Vagina (tissue), 2 donors: ENCODE measurements at regions not wholly inside any gene's neighbourhood (a gene's known extent, or its start where the extent isn't known, plus 50 kb on each side); places are given as distances from the start of the nearest gene placed in this dataset.

Experiments
- DNase-seq, 2 donors: peaks; one replicate each; pipeline ENCODE4 v3.0.0-alpha.2; 2017; ENCODE audit errors: extremely low spot score in 2 of 2
- H3K27ac ChIP-seq: fragments of 200-600 bp; sonication (generic); one replicate; pipeline ENCODE4 v1.5.1; 2019
- H3K27me3 ChIP-seq: fragments of 200-600 bp; sonication (generic); one replicate; pipeline ENCODE4 v1.5.1; 2019
- H3K36me3 ChIP-seq, 2 donors: fragments of 200-600 bp; sonication (generic); one replicate each; pipeline ENCODE4 v1.5.1; 2017 to 2019
- H3K4me1 ChIP-seq: fragments of 200-600 bp; sonication (generic); one replicate; pipeline ENCODE4 v1.5.1; 2019
- H3K4me3 ChIP-seq, 2 donors: fragments of 200-600 bp; sonication (generic); 1 replicate in 1 of 2; 2 replicates in 1 of 2; pipeline ENCODE4 v1.5.1; 2016 to 2019
- H3K9me3 ChIP-seq: fragments of 200-600 bp; sonication (generic); one replicate; pipeline ENCODE4 v1.5.1; 2019
- POLR2A ChIP-seq, 2 donors: fragments of 450-650 bp; IDR thresholded peaks; one replicate each; pipeline ENCODE4 v1.6.1; 2017; ENCODE audit warnings: antibody characterized with exemption in 2 of 2, mild to moderate bottlenecking in 2 of 2, moderate library complexity in 2 of 2
- POLR2AphosphoS5 ChIP-seq, 2 donors: sonication (generic); formaldehyde crosslinking; IDR thresholded peaks; one replicate each; pipeline ENCODE4 v1.9.0; 2017; ENCODE audit warnings: antibody characterized with exemption in 2 of 2, mild to moderate bottlenecking in 2 of 2, low read depth in 1 of 2; ENCODE audit not compliant: insufficient read depth in 1 of 2
- intact Hi-C: fragments of 100-400 bp; cut with DNase I; formaldehyde crosslinking; loops from one replicate; pipeline ENCODE4 v1.15.1; 2023
- TF ChIP-seq, protein P1 (sequence below), 3 experiments: fragments of 450-650 bp in 2 of 3; fragments of 200-600 bp in 1 of 3; sonication (generic) in 1 of 3; IDR thresholded peaks; one replicate each; pipeline ENCODE4 v1.5.1; 2017 to 2019; ENCODE audit warnings: antibody characterized with exemption in 3 of 3, mild to moderate bottlenecking in 2 of 3, moderate library complexity in 2 of 3

DNA sequence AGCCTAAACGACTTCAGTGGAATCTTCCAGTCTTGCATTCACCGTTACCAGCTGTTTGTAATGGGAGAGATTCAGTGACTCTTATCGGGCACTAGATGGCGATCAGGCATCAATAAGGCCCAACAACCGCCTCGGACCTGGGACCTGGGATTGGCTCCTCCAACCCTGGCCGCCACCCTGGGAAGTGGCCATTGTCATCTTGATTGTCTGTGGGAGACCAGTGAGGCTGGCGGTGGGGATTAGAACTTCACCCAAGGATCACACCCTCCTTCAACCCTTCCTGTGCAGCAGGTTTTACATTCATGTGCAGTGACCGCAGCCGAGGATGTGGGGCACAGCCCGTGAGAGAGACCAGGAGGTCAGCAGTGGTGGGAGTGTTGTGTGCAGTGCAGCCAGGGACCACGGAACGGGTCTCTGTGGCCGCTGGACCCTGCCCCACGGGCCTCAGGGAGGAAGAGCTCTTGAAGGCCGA, 85.3 kb downstream of the SPP2 start:
- intact Hi-C loops: no loop called here

DNA sequence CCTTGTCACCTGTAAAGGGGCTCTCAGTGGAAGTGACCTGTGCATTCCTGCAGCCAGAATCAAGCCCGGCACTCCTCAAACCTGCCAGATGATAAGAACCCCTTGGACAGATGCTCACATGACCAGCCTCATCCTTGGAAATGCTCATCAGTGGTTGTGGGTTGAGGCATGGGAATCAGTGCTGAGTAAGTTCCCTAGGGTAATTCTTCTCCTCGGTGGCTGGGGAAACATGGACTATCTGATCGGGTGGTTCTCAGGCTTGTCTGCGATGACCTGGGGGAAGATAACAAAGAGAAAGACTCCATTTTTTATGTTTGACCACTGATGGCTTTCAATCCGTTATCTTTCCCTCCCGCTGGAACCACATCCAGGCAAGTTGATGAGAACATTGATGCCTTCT, 84.0 kb downstream of the SPP2 start:
- Histone ChIP-seq H3K9me3 (no peaks in the 10 kb centered on the region), H3K36me3 (no peaks in the 10 kb centered on the region), H3K27ac (no peak overlapping the region), H3K4me1 (no peaks in the 10 kb centered on the region), H3K4me3 (no peak overlapping the region), H3K27me3 (no peaks in the 10 kb centered on the region)
- TF ChIP-seq POLR2A (IDR thresholded peaks at IDR 0.05) (no peak), POLR2AphosphoS5 (IDR thresholded peaks at IDR 0.05; ENCODE audit: insufficient read depth in 1 of 2, low read depth in 1 of 2) (no peak)
- TF ChIP-seq, protein P1, sequence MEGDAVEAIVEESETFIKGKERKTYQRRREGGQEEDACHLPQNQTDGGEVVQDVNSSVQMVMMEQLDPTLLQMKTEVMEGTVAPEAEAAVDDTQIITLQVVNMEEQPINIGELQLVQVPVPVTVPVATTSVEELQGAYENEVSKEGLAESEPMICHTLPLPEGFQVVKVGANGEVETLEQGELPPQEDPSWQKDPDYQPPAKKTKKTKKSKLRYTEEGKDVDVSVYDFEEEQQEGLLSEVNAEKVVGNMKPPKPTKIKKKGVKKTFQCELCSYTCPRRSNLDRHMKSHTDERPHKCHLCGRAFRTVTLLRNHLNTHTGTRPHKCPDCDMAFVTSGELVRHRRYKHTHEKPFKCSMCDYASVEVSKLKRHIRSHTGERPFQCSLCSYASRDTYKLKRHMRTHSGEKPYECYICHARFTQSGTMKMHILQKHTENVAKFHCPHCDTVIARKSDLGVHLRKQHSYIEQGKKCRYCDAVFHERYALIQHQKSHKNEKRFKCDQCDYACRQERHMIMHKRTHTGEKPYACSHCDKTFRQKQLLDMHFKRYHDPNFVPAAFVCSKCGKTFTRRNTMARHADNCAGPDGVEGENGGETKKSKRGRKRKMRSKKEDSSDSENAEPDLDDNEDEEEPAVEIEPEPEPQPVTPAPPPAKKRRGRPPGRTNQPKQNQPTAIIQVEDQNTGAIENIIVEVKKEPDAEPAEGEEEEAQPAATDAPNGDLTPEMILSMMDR (IDR thresholded peaks at IDR 0.05): no peak
- intact Hi-C loops: no loop called here
- no peak for DNase-seq

More for the DNA sequence above, 85.3 kb downstream of the SPP2 start:
- peak; percentile 7 to 23 for TF ChIP-seq POLR2AphosphoS5 (IDR thresholded peaks at IDR 0.05; ENCODE audit: insufficient read depth in 1 of 2, low read depth in 1 of 2)
- TF ChIP-seq POLR2A (IDR thresholded peaks at IDR 0.05): no peak
- TF ChIP-seq, protein P1 (IDR thresholded peaks at IDR 0.05): peak; percentile 60 to 70 (median 65)
- H3K4me3 ChIP-seq: no peak overlapping the region
- H3K27me3 ChIP-seq: no peaks in the 10 kb centered on the region
- no peak overlapping the region for H3K27ac ChIP-seq
- no peaks in the 10 kb centered on the region for H3K36me3 ChIP-seq
- H3K4me1 ChIP-seq: no peaks in the 10 kb centered on the region
- peak in 1 of 2 donors; percentile 83 for DNase-seq
- no peaks in the 10 kb centered on the region for H3K9me3 ChIP-seq

DNA sequence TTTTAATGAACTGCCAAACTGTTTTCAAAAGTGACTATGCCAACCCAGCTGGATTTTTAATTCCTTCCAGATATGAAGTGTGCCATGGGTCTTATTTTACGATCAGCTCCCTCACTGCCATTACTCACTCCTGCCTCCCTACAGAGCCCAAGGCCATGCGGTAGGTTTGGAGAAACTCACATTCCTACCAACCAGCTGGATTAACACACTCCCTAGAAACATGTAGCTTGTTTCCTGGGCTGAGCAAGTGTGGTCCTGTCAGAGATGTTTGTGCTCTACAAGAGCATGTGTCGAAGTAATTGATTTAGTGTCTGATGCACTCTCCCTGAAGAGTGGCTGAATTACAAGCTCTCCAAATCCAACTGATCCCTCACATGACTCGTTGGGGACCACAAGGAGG, 82.5 kb downstream of the SPP2 start:
- Histone ChIP-seq H3K36me3 (no peaks in the 10 kb centered on the region), H3K9me3 (no peaks in the 10 kb centered on the region), H3K4me1 (no peaks in the 10 kb centered on the region), H3K27ac (no peak overlapping the region), H3K27me3 (no peaks in the 10 kb centered on the region), H3K4me3 (no peak overlapping the region)
- no peak for DNase-seq
- intact Hi-C loops: no loop called here
- TF ChIP-seq, protein P1 (IDR thresholded peaks at IDR 0.05): no peak
- TF ChIP-seq POLR2AphosphoS5 (IDR thresholded peaks at IDR 0.05; ENCODE audit: insufficient read depth in 1 of 2, low read depth in 1 of 2): peak in 1 of 2 donors; percentile 24

DNA sequence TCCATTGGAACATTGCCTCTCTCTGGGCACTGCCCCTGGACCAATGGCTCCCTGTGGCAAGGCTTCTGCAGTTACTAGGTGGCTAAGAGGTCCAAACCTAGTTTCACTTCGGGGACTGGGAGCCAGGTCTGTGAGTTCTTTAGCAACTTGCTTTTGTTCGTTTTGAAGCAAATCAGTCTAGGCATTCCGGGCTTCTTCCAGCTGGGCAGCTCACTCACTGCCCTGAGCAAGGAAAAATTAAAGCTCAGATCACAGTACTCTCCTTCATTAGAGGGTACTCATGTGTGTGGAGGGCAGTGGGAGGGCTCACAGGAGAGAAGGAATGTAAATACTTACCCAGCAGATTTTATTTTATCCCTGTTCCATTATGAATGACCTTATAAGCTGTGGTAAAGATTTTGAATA, 80.3 kb downstream of the SPP2 start:
- no peak for DNase-seq
- TF ChIP-seq, protein P1 (IDR thresholded peaks at IDR 0.05): no peak
- TF ChIP-seq POLR2AphosphoS5 (IDR thresholded peaks at IDR 0.05; ENCODE audit: insufficient read depth in 1 of 2, low read depth in 1 of 2) (no peak), POLR2A (IDR thresholded peaks at IDR 0.05) (no peak)
- intact Hi-C loops: no loop called here
- H3K9me3 ChIP-seq: no peaks in the 10 kb centered on the region
- no peak overlapping the region for H3K27ac ChIP-seq
- no peak overlapping the region for H3K4me3 ChIP-seq
- no peaks in the 10 kb centered on the region for H3K27me3 ChIP-seq
- no peaks in the 10 kb centered on the region for H3K4me1 ChIP-seq
- no peaks in the 10 kb centered on the region for H3K36me3 ChIP-seq

DNA sequence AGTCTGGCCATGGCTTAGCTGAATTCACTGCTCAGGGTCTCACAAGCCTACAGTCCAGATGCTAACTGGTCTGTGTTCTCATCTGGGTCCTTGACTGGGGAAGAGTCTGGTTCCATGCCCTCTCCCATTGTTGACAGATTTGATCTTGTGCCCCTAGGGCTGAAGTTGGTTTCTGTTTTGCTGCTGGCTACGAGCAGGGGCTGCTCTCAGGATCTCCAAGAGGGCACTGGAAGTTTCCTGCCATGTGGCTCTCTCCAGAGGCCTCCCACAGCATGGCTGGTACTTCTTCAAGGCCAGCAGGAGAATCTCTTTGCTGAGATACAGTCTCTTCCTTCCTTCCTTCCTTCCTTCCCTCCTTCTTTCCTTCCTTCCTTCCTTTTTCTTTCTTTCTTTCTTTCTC, 78.1 kb downstream of the SPP2 start:
- H3K4me1 ChIP-seq: no peaks in the 10 kb centered on the region
- no peaks in the 10 kb centered on the region for H3K9me3 ChIP-seq
- H3K27ac ChIP-seq: no peak overlapping the region
- no peak for DNase-seq
- TF ChIP-seq, protein P1 (IDR thresholded peaks at IDR 0.05): no peak
- TF ChIP-seq POLR2A (IDR thresholded peaks at IDR 0.05) (no peak), POLR2AphosphoS5 (IDR thresholded peaks at IDR 0.05; ENCODE audit: insufficient read depth in 1 of 2, low read depth in 1 of 2) (no peak)
- intact Hi-C loops: no loop called here
- no peaks in the 10 kb centered on the region for H3K36me3 ChIP-seq
- H3K4me3 ChIP-seq: no peak overlapping the region
- no peaks in the 10 kb centered on the region for H3K27me3 ChIP-seq
